Left lobe of liver (tissue), 2 donors: ENCODE measurements at regions not wholly inside any gene's neighbourhood (a gene's known extent, or its start where the extent isn't known, plus 50 kb on each side); places are given as distances from the start of the nearest gene placed in this dataset.
A peak's percentile ranks its signal among the peaks of the same experiment; 100 is the strongest.
"Not testable (repeated sequence)": the region's sequence is repeated elsewhere in the genome, so short reads cannot be mapped to it uniquely, and the experiment has no call there.

Experiments used
- ATAC-seq: fragments of 200-7000 bp; cut with Tn5 transposase; one replicate; pipeline ENCODE4 v1.9.1; 2020; ENCODE audit warnings: mild to moderate bottlenecking, moderate library complexity
- DNase-seq: peaks from one replicate; pipeline ENCODE4 v3.0.0-alpha.2; 2020; ENCODE audit warnings: low spot score
- donor health status: DM: no; HTN: no; CAD: no; lungs with moderate emphysema.
- donor health status: DM: no; HTN: yes; CAD: no.

DNA sequence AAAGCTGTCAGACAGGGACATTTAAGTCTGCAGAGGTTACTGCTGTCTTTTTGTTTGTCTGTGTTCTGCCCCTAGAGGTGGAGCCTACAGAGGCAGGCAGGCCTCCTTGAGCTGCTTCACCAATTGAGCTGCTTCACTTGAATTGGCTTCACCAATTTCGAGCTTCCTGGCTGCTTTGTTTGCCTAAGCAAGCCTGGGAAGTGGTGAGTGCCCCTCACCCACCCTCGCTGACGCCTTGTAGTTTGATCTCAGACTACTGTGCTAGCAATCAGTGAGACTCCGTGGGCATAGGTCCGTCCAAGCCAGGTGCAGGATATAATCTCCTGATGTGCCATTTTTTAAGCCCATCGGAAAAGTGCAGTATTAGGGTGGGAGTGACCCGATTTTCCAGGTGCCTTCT, 179.7 kb downstream of the TRIM51G start:
- peak; percentile 7 for DNase-seq
- not testable (repeated sequence) for ATAC-seq
